B cell (primary cell): ENCODE measurements at regions not wholly inside any gene's neighbourhood (a gene's known extent, or its start where the extent isn't known, plus 50 kb on each side); places are given as distances from the start of the nearest gene placed in this dataset.

Experiments
- ATAC-seq: fragments of 200-7000 bp; cut with Tn5 transposase; one replicate; pipeline ENCODE4 v1.10.0; 2021; ENCODE audit warnings: low read depth, mild to moderate bottlenecking, moderate number of reproducible peaks, moderate library complexity
- CTCF ChIA-PET: fragments of 350-600 bp; sonication (Branson Sonifier 250); formaldehyde crosslinking; loops from one replicate; lab custom pipeline; 2021; ENCODE audit warnings: antibody characterized with exemption, inconsistent platforms; lab: Charles Lee
- POLR2A ChIA-PET: fragments of 350-600 bp; sonication (Branson Sonifier 250); formaldehyde crosslinking; loops from one replicate; lab custom pipeline; 2021; ENCODE audit warnings: antibody characterized with exemption; lab: Charles Lee
- DNase-seq: peaks from one replicate; pipeline ENCODE4 v3.0.0; 2013
- H2AFZ ChIP-seq: 2 replicates; pipeline ENCODE4 v1.6.1; 2012; ENCODE audit warnings: mild to moderate bottlenecking, low read depth, low read length; ENCODE audit not compliant: insufficient read depth, poor library complexity, severe bottlenecking
- H3K27ac ChIP-seq, 2 donors: 1 replicate in 1 of 2; 2 replicates in 1 of 2; pipeline ENCODE4 v1.5.1; 2012 to 2013; ENCODE audit warnings: low read length in 2 of 2, mild to moderate bottlenecking in 2 of 2, moderate library complexity in 1 of 2
- H3K27me3 ChIP-seq, 4 experiments: fragments of 200-600 bp in 1 of 4; sonication (generic) in 1 of 4; replicated peaks in 1 of 4; 1 replicate in 2 of 4; 2 replicates in 2 of 4; pipeline versions ENCODE4 v1.6.1 to v1.7.0; 2013 to 2016; ENCODE audit warnings: low read length in 3 of 4, mild to moderate bottlenecking in 2 of 4, mixed read lengths in 1 of 4, moderate library complexity in 1 of 4; ENCODE audit not compliant: insufficient read depth in 4 of 4, control insufficient read depth in 3 of 4; ENCODE audit errors: control extremely low read depth in 1 of 4
- H3K36me3 ChIP-seq, 2 experiments: replicated peaks in 1 of 2; 1 replicate in 1 of 2; 2 replicates in 1 of 2; pipeline versions ENCODE4 v1.6.1 to v1.7.1; 2013; ENCODE audit warnings: low read length in 1 of 2; ENCODE audit not compliant: insufficient read depth in 2 of 2, control insufficient read depth in 1 of 2; ENCODE audit errors: control extremely low read depth in 1 of 2, extremely low read depth in 1 of 2
- H3K4me1 ChIP-seq, 2 donors: fragments of 200-600 bp in 1 of 2; sonication (generic) in 1 of 2; 1 replicate in 1 of 2; 2 replicates in 1 of 2; pipeline versions ENCODE4 v1.5.1 to v1.6.1; 2013 to 2017; ENCODE audit warnings: low read length in 2 of 2; ENCODE audit not compliant: control insufficient read depth in 2 of 2, insufficient read depth in 2 of 2
- H3K4me2 ChIP-seq: replicated peaks from 2 replicates; pipeline ENCODE3; 2012; ENCODE audit warnings: mild to moderate bottlenecking, low read depth, low read length; ENCODE audit not compliant: poor library complexity, severe bottlenecking
- H3K4me3 ChIP-seq, 5 experiments: fragments of 200-600 bp in 1 of 5; sonication (generic) in 1 of 5; 1 replicate in 3 of 5; 2 replicates in 2 of 5; pipeline versions ENCODE4 v1.5.1 to v1.7.0; 2011 to 2016; ENCODE audit warnings: low read length in 4 of 5, mild to moderate bottlenecking in 4 of 5, low read depth in 2 of 5, control low read depth in 1 of 5, moderate library complexity in 1 of 5; ENCODE audit not compliant: insufficient read depth in 1 of 5; ENCODE audit errors: control extremely low read depth in 1 of 5, extremely low read depth in 1 of 5
- H3K79me2 ChIP-seq: fragments of 200-600 bp; sonication (generic); one replicate; pipeline ENCODE4 v1.6.0; 2016; ENCODE audit warnings: low read length; ENCODE audit not compliant: control insufficient read depth, insufficient read depth
- H3K9ac ChIP-seq: fragments of 200-600 bp; sonication (generic); 2 replicates; pipeline ENCODE4 v1.6.1; 2017; ENCODE audit warnings: mild to moderate bottlenecking, low read length, moderate library complexity
- H3K9me3 ChIP-seq, 3 donors: one replicate each; pipeline versions ENCODE4 v1.6.1 to v1.7.1; 2013; ENCODE audit warnings: low read length in 2 of 3; ENCODE audit not compliant: control insufficient read depth in 2 of 3, insufficient read depth in 1 of 3; ENCODE audit errors: control extremely low read depth in 1 of 3
- H4K20me1 ChIP-seq: 2 replicates; pipeline ENCODE4 v1.6.0; 2012; ENCODE audit warnings: mild to moderate bottlenecking, low read length; ENCODE audit not compliant: insufficient read depth, control insufficient read depth, poor library complexity, severe bottlenecking
- H3K27ac Mint-ChIP-seq: one replicate; pipeline ENCODE4 v1.8.0; 2021; ENCODE audit warnings: mixed read lengths
- H3K27me3 Mint-ChIP-seq: one replicate; pipeline ENCODE4 v1.8.0; 2021; ENCODE audit warnings: mixed read lengths
- H3K4me1 Mint-ChIP-seq: one replicate; pipeline ENCODE4 v1.8.0; 2021; ENCODE audit warnings: mixed read lengths
- H3K4me3 Mint-ChIP-seq: one replicate; pipeline ENCODE4 v1.8.0; 2021; ENCODE audit warnings: mixed read lengths
- H3K9me3 Mint-ChIP-seq: one replicate; pipeline ENCODE4 v1.8.0; 2022; ENCODE audit warnings: mixed read lengths; ENCODE audit not compliant: insufficient read depth
- CTCF ChIP-seq: fragments of 200-600 bp; IDR thresholded peaks from one replicate; pipeline ENCODE4 v1.8.0; 2022; ENCODE audit warnings: antibody characterized with exemption, mild to moderate bottlenecking
- EZH2 ChIP-seq: IDR thresholded peaks from 2 replicates; pipeline ENCODE4 v1.6.1; 2012; ENCODE audit warnings: borderline replicate concordance, low read depth, mild to moderate bottlenecking, moderate library complexity, low read length; ENCODE audit not compliant: insufficient read depth, poor library complexity, severe bottlenecking
- WGBS: methylation state at CpG from one replicate; pipeline ENCODE4 v1.1.5; 2013; ENCODE audit warnings: missing lambda C conversion rate; ENCODE audit not compliant: insufficient coverage; 5-methylcytosine and 5-hydroxymethylcytosine counted together
- intact Hi-C: fragments of 100-400 bp; cut with micrococcal nuclease; formaldehyde crosslinking; loops from one replicate; pipeline ENCODE4 v1.10.0; 2022

DNA sequence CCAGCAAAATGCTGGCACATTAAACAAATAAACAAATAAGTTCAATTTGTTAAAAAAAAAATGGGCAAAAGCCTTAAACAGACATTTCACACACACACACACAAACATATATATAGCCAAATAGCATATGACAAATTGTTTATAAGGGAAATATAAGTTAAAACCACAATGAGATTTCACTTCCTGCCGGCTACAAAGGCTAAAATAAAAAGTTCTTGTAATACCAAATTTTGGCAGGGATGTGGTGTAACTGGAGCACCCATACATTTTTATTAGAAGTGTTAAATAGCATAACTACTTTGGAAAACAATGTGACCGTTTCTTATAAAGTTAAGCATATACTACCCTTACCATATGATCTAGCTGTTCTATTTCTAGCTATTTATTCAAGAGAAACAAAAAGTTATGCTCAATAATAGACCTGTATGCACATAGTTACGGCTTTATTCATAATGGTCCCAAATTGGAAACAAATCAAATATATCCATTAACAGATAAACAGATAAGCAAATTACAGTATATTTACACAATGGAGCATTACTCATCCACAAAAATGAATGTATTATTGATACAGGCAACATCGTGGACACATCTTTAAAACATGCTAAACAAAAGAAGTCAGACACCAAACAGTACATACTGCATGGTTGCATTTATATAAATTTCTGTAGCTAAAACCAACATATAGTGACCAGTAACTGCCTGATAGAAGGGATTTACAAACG lies 93.9 kb downstream of the EOMES start:
- Mint-ChIP-seq H3K27ac (no peak overlapping the region), H3K4me1 (peaks cover 13% of the 10 kb centered on the region), H3K9me3 (no peaks in the 10 kb centered on the region), H3K27me3 (no peaks in the 10 kb centered on the region), H3K4me3 (no peak overlapping the region)
- intact Hi-C loops: no loop called here
- no peak for ATAC-seq
- no peaks in the 10 kb centered on the region for H3K9me3 ChIP-seq
- H3K4me2 ChIP-seq: no peak overlapping the region
- no peaks in the 10 kb centered on the region for H4K20me1 ChIP-seq
- H3K79me2 ChIP-seq: no peaks in the 10 kb centered on the region
- TF ChIP-seq EZH2: no peak
- H3K4me3 ChIP-seq: no peak overlapping the region
- DNase-seq: no peak
- peaks cover 0 to 6% of the 10 kb centered on the region in 2 donors for H3K4me1 ChIP-seq
- H3K36me3 ChIP-seq: no peaks in the 10 kb centered on the region
- WGBS: no CpG with 5 or more reads among the region's 5 CpGs
- H3K27ac ChIP-seq: no peak overlapping the region
- CTCF ChIA-PET: no interaction called here
- no peak overlapping the region for H2AFZ ChIP-seq
- no peak overlapping the region for H3K9ac ChIP-seq
- no peaks in the 10 kb centered on the region for H3K27me3 ChIP-seq
- POLR2A ChIA-PET: no interaction called here

DNA sequence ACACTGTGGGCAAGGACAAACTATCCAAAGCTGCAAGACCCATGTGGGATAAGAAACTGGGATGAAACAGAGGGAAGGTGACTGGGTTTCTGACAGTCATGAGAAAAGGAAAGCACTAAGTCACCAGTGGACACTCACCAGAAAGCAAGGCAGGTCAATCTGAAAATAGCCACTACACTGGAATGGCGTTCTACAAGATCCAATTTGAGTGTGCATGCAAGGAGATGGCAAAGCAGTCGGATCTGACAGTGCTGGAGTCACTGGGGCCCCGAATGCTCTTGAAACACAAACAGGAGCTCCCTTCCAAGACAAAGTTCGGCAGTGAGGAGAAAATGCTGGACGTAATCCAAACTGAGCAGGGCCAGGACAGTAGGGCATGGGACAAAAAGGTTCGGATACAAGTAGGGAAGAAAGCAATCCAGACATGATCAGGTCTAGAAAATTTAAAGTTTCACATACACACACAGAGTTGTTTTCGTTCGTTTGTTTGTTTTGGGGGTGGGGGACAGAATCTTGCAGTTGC lies 95.5 kb downstream of the EOMES start:
- CTCF ChIA-PET: no interaction called here
- WGBS: 100% methylated on average over 2 of the region's 8 CpGs

More for the DNA sequence above, 95.5 kb downstream of the EOMES start:
- TF ChIP-seq CTCF: no peak
- TF ChIP-seq EZH2: no peak
- Histone ChIP-seq H3K9ac (no peak overlapping the region), H3K4me2 (no peak overlapping the region), H3K27ac (no peak overlapping the region), H4K20me1 (no peaks in the 10 kb centered on the region), H3K36me3 (no peaks in the 10 kb centered on the region), H3K4me3 (no peak overlapping the region), H3K4me1 (no peaks in the 10 kb centered on the region), H3K9me3 (no peaks in the 10 kb centered on the region), H2AFZ (no peak overlapping the region), H3K79me2 (no peaks in the 10 kb centered on the region), H3K27me3 (no peaks in the 10 kb centered on the region)
- POLR2A ChIA-PET: no interaction called here
- peaks cover 7% of the 10 kb centered on the region for H3K4me1 Mint-ChIP-seq
- intact Hi-C loops: no loop called here
- H3K27ac Mint-ChIP-seq: no peak overlapping the region
- no peak for ATAC-seq
- no peaks in the 10 kb centered on the region for H3K27me3 Mint-ChIP-seq
- H3K4me3 Mint-ChIP-seq: no peak overlapping the region
- no peaks in the 10 kb centered on the region for H3K9me3 Mint-ChIP-seq
- DNase-seq: no peak
